OCI-LY3 (cell line): ENCODE measurements at regions not wholly inside any gene's neighbourhood (a gene's known extent, or its start where the extent isn't known, plus 50 kb on each side); places are given as distances from the start of the nearest gene placed in this dataset.

Experiments used
- H2AFZ ChIP-seq: fragments of 200-600, 300-600 bp; shearing (Covaris generic); 2 replicates; pipeline ENCODE4 v1.6.0; 2014; ENCODE audit warnings: antibody characterized with exemption, low read depth, low read length
- H3K27ac ChIP-seq: fragments of 200-600, 300-600 bp; sonication (generic); 2 replicates; pipeline ENCODE4 v1.5.1; 2014; ENCODE audit warnings: mild to moderate bottlenecking, low read length, moderate library complexity, mixed read lengths
- H3K27me3 ChIP-seq: fragments of 200-600, 300-600 bp; sonication (generic); 2 replicates; pipeline ENCODE4 v1.6.1; 2014; ENCODE audit warnings: low read depth, low read length, mixed read lengths
- H3K36me3 ChIP-seq: fragments of 200-600, 300-600 bp; sonication (generic); replicated peaks from 2 replicates; pipeline ENCODE3; 2014; ENCODE audit warnings: low read depth, low read length, mixed read lengths
- H3K4me1 ChIP-seq: fragments of 300-600, 200-600 bp; sonication (generic); 2 replicates; pipeline ENCODE4 v1.6.1; 2014; ENCODE audit warnings: low read length, mixed read lengths
- H3K4me2 ChIP-seq: fragments of 200-600, 300-600 bp; sonication (generic); 2 replicates; pipeline ENCODE4 v1.6.1; 2014; ENCODE audit warnings: low read length, mixed read lengths
- H3K4me3 ChIP-seq: fragments of 300-600, 200-600 bp; sonication (generic); 2 replicates; pipeline ENCODE4 v1.5.1; 2014; ENCODE audit warnings: antibody characterized with exemption, mild to moderate bottlenecking, low read length, moderate library complexity
- H3K79me2 ChIP-seq: fragments of 300-600, 200-600 bp; shearing (Covaris generic); 2 replicates; pipeline ENCODE4 v1.6.1; 2014; ENCODE audit warnings: mild to moderate bottlenecking, low read length, mixed read lengths
- H3K9ac ChIP-seq: fragments of 300-600, 200-600 bp; shearing (Covaris generic); 2 replicates; pipeline ENCODE4 v1.6.0; 2014; ENCODE audit warnings: mild to moderate bottlenecking, low read length, moderate library complexity
- H3K9me3 ChIP-seq: fragments of 200-600, 300-600 bp; shearing (Covaris generic); 2 replicates; pipeline ENCODE4 v1.6.1; 2014; ENCODE audit warnings: low read length, mixed read lengths; ENCODE audit not compliant: insufficient read depth
- H4K20me1 ChIP-seq: fragments of 200-600, 300-600 bp; sonication (generic); 2 replicates; pipeline ENCODE4 v1.6.1; 2016; ENCODE audit warnings: low read length, mixed read lengths; ENCODE audit not compliant: insufficient read depth
- EZH2phosphoT487 ChIP-seq: fragments of 200-600 bp; shearing (Covaris generic); IDR thresholded peaks from 2 replicates; pipeline ENCODE4 v1.6.1; 2018; ENCODE audit warnings: antibody characterized with exemption, mixed run types, low read depth
- TF ChIP-seq, protein P1 (sequence below): fragments of 200-600, 300-600 bp; sonication (generic); IDR thresholded peaks from 2 replicates; pipeline ENCODE4 v1.5.1; 2014; ENCODE audit warnings: antibody characterized with exemption, low read length, low read depth

DNA sequence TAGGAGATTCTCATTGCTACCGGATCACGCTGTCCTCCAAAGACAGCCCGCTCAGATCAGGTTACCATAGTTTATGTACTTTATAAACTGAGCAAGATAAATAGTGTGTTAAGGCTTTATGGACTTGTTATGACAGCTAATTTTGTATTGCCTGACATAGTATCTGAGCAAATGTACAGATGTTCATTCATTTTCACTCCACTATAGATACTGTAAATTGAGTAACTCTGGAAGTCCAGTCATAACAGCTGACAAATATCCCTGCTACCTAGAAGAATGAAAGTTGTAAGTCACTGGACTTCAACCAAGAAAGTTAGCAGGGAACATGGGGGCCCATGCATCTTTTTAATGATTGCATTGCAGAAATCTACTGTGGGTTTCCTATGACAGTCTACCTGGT, 292.4 kb upstream of the ADAMTS16 start:
- Histone ChIP-seq H3K4me3 (no peak overlapping the region), H3K9me3 (no peaks in the 10 kb centered on the region), H3K27me3 (no peaks in the 10 kb centered on the region), H3K36me3 (no peaks in the 10 kb centered on the region), H3K9ac (no peak overlapping the region), H3K4me1 (no peaks in the 10 kb centered on the region), H4K20me1 (no peaks in the 10 kb centered on the region), H3K27ac (no peak overlapping the region), H2AFZ (no peak overlapping the region), H3K79me2 (no peaks in the 10 kb centered on the region), H3K4me2 (no peak overlapping the region)
- no peak for TF ChIP-seq EZH2phosphoT487
- TF ChIP-seq, protein P1, sequence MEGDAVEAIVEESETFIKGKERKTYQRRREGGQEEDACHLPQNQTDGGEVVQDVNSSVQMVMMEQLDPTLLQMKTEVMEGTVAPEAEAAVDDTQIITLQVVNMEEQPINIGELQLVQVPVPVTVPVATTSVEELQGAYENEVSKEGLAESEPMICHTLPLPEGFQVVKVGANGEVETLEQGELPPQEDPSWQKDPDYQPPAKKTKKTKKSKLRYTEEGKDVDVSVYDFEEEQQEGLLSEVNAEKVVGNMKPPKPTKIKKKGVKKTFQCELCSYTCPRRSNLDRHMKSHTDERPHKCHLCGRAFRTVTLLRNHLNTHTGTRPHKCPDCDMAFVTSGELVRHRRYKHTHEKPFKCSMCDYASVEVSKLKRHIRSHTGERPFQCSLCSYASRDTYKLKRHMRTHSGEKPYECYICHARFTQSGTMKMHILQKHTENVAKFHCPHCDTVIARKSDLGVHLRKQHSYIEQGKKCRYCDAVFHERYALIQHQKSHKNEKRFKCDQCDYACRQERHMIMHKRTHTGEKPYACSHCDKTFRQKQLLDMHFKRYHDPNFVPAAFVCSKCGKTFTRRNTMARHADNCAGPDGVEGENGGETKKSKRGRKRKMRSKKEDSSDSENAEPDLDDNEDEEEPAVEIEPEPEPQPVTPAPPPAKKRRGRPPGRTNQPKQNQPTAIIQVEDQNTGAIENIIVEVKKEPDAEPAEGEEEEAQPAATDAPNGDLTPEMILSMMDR, result no peak

DNA sequence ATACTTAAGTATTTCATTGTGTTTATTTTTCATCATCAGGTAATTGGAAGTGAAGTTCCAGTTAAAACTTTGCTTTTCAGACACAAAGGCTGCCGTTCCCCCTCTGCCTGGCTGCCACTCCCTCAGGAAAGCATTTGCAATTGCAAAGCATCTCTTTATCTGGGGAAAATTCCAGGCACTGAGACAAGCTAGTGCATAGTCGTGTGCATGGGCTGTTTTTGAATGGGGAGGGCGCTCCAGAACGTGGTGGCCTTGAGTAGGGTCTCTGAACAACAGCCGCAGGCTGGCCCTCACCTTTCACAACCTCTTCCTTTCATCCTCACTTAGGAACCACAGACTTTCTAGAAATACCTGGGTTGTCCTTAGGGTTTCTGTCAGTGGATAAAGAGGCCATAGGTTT, 285.1 kb upstream of the ADAMTS16 start:
- Histone ChIP-seq H3K27me3 (no peaks in the 10 kb centered on the region), H3K4me2 (no peak overlapping the region), H3K36me3 (no peaks in the 10 kb centered on the region), H3K79me2 (no peaks in the 10 kb centered on the region), H3K4me1 (no peaks in the 10 kb centered on the region), H4K20me1 (no peaks in the 10 kb centered on the region), H3K9me3 (no peaks in the 10 kb centered on the region), H3K4me3 (no peak overlapping the region), H3K9ac (no peak overlapping the region), H3K27ac (no peak overlapping the region), H2AFZ (no peak overlapping the region)
- TF ChIP-seq, protein P1, result no peak
- no peak for TF ChIP-seq EZH2phosphoT487

DNA sequence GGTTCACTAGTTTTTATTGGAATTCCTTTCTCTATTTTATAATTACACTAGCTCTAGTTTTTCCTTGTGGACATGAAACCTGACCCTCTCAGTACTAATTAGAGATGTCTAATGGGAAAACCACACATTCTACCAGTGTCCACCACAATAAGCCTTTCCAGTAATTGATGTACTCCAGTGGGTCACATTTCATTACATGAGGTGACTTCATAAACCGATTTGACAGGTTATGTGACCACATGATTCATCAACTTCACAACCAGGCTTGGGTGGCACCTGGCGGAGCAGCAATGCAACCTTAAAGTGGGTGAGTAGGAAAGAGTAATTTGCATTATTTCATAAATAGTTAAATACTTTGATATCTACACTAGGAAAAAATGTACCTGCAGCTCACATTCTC, 284.2 kb upstream of the ADAMTS16 start:
- no peak overlapping the region for H3K4me3 ChIP-seq
- H3K27me3 ChIP-seq, result no peaks in the 10 kb centered on the region
- H3K4me2 ChIP-seq, result no peak overlapping the region
- no peak overlapping the region for H2AFZ ChIP-seq
- no peaks in the 10 kb centered on the region for H3K9me3 ChIP-seq
- H3K27ac ChIP-seq, result no peak overlapping the region
- no peaks in the 10 kb centered on the region for H3K79me2 ChIP-seq
- no peaks in the 10 kb centered on the region for H3K36me3 ChIP-seq
- TF ChIP-seq, protein P1, result no peak
- TF ChIP-seq EZH2phosphoT487, result no peak
- H4K20me1 ChIP-seq, result no peaks in the 10 kb centered on the region
- no peak overlapping the region for H3K9ac ChIP-seq
- H3K4me1 ChIP-seq, result no peaks in the 10 kb centered on the region

DNA sequence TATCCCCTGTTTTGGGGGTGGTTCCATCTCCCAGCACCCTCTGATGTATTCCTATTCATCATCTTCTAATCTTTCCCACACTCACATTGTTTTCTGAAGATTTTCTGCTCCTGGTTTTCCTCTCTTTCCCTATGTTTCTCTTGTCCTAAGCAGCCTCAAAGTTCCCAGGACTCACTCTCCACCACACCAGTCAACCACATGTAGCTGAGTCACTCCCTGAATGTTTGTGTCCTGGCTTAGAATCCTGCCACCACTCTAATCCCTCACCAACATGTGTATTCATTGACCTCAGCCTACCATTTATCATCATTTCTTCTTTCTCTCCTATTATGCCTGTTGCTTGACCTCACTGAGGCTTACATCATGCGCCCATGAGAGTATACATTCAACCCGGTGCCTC, 282.4 kb upstream of the ADAMTS16 start:
- Histone ChIP-seq H4K20me1 (no peaks in the 10 kb centered on the region), H3K4me3 (no peak overlapping the region), H2AFZ (no peak overlapping the region), H3K9ac (no peak overlapping the region), H3K9me3 (no peaks in the 10 kb centered on the region), H3K79me2 (no peaks in the 10 kb centered on the region), H3K4me1 (no peaks in the 10 kb centered on the region), H3K27me3 (no peaks in the 10 kb centered on the region), H3K36me3 (no peaks in the 10 kb centered on the region), H3K27ac (no peak overlapping the region), H3K4me2 (no peak overlapping the region)
- TF ChIP-seq, protein P1, result no peak
- TF ChIP-seq EZH2phosphoT487, result no peak
